Endodermal cell (in vitro differentiated cells): ENCODE measurements at regions not wholly inside any gene's neighbourhood (a gene's known extent, or its start where the extent isn't known, plus 50 kb on each side); places are given as distances from the start of the nearest gene placed in this dataset.

Experiments used
- DNase-seq: peaks from one replicate; pipeline ENCODE4 v3.0.0-alpha.2; 2017
- H3K27ac ChIP-seq: 2 replicates; pipeline ENCODE4 v1.5.1; 2013; ENCODE audit warnings: mild to moderate bottlenecking, low read depth, low read length, moderate library complexity
- H3K27me3 ChIP-seq: 2 replicates; pipeline ENCODE4 v1.6.1; 2013; ENCODE audit warnings: mild to moderate bottlenecking, low read length, moderate library complexity; ENCODE audit not compliant: insufficient read depth, control insufficient read depth, poor library complexity, severe bottlenecking
- H3K36me3 ChIP-seq: 2 replicates; pipeline ENCODE4 v1.7.0; 2013; ENCODE audit warnings: mild to moderate bottlenecking, low read length, moderate library complexity; ENCODE audit not compliant: control insufficient read depth, insufficient read depth
- H3K4me1 ChIP-seq: one replicate; pipeline ENCODE4 v1.7.0; 2013; ENCODE audit warnings: low read length; ENCODE audit not compliant: control insufficient read depth, insufficient read depth
- H3K4me3 ChIP-seq: 2 replicates; pipeline ENCODE4 v1.5.1; 2013; ENCODE audit warnings: mild to moderate bottlenecking, low read length, moderate library complexity
- H3K9ac ChIP-seq: 2 replicates; pipeline ENCODE4 v1.6.1; 2013; ENCODE audit warnings: mild to moderate bottlenecking, low read length, moderate library complexity; ENCODE audit not compliant: poor library complexity, severe bottlenecking; ENCODE audit errors: extremely low read depth
- H3K9me3 ChIP-seq: 2 replicates; pipeline ENCODE4 v1.6.1; 2013; ENCODE audit warnings: mild to moderate bottlenecking, low read length, moderate library complexity; ENCODE audit not compliant: control insufficient read depth
- H3K27ac Mint-ChIP-seq: 2 replicates; pipeline ENCODE4 v1.8.0; 2020; ENCODE audit warnings: mixed read lengths
- H3K27me3 Mint-ChIP-seq: 2 replicates; pipeline ENCODE4 v1.8.0; 2021; ENCODE audit warnings: mild to moderate bottlenecking, mixed read lengths; ENCODE audit not compliant: insufficient read depth
- H3K36me3 Mint-ChIP-seq: 2 replicates; pipeline ENCODE4 v1.8.0; 2020; ENCODE audit warnings: low read depth, mixed read lengths
- H3K4me1 Mint-ChIP-seq: 2 replicates; pipeline ENCODE4 v1.8.0; 2020; ENCODE audit warnings: mixed read lengths
- H3K4me3 Mint-ChIP-seq: 2 replicates; pipeline ENCODE4 v1.8.0; 2020; ENCODE audit warnings: mild to moderate bottlenecking, moderate library complexity, mixed read lengths
- H3K9me3 Mint-ChIP-seq: 2 replicates; pipeline ENCODE4 v1.8.0; 2020; ENCODE audit warnings: mild to moderate bottlenecking, mixed read lengths
- CTCF ChIP-seq: fragments of 200-600 bp; sonication (generic); conservative IDR thresholded peaks from 2 replicates; pipeline ENCODE4 v1.5.0; 2021; ENCODE audit warnings: antibody characterized with exemption, mild to moderate bottlenecking
- WGBS, 2 experiments: methylation state at CpG; one replicate each; pipeline versions ENCODE4 v1.1.5 to v1.1.7; 2013; ENCODE audit warnings: missing lambda C conversion rate in 2 of 2, mixed read lengths in 1 of 2; ENCODE audit not compliant: insufficient coverage in 1 of 2, insufficient read length in 1 of 2; 5-methylcytosine and 5-hydroxymethylcytosine counted together

- H3K4me1 ChIP-seq, result peaks cover 3% of the 10 kb centered on the region
- no peak overlapping the region for H3K27ac ChIP-seq
- Mint-ChIP-seq H3K9me3 (no peaks in the 10 kb centered on the region), H3K27ac (no peak overlapping the region), H3K27me3 (no peaks in the 10 kb centered on the region), H3K36me3 (no peaks in the 10 kb centered on the region), H3K4me3 (no peak overlapping the region), H3K4me1 (no peaks in the 10 kb centered on the region)
- 94 to 100% methylated on average over 2 of the region's 2 CpGs for WGBS, 2 experiments
- H3K36me3 ChIP-seq, result no peaks in the 10 kb centered on the region
- DNase-seq, result no peak
- no peak for TF ChIP-seq CTCF
- no peaks in the 10 kb centered on the region for H3K27me3 ChIP-seq
- H3K9me3 ChIP-seq, result no peaks in the 10 kb centered on the region
- no peak overlapping the region for H3K4me3 ChIP-seq
- H3K9ac ChIP-seq, result no peak overlapping the region
Observed at GRCh38 chr6:15775076-15775634, 112.3 kb upstream of the DTNBP1 start.

DNA sequence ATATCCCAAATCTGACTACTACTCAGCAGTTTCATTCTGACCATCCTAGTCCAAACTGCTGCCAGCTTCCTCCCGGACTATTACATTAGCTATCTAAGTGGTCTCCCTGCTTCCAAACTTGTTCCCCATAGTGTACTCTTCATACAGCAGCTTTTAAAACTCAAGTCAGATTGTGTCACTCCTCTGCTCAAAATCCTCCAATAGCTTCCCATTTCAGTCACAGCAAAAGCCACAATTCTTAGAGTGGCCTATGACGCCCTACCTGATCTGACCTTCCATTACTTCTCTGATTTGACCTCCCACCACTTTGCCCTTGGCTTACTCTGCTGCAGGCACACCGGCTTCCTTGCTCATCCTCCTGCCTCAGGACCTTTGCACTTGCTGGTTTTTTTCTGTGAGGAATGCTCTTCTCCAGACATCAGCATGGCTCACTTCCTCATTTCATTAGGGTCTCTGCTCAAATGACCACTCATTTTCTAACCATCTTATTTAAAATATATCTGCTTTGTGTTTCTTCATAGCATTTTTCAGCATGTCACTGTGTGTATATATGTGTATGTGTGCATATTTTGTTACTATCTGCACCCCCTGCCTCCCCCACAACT lies 111.1 kb upstream of the DTNBP1 start:
- no peak overlapping the region for H3K27ac Mint-ChIP-seq
- WGBS, 2 experiments, result 90 to 97% methylated on average over 3 of the region's 3 CpGs
- no peaks in the 10 kb centered on the region for H3K4me1 Mint-ChIP-seq

GRCh38 chr6:15770347-15771143 lies 107.7 kb upstream of the DTNBP1 start:
- H3K27me3 Mint-ChIP-seq, result no peaks in the 10 kb centered on the region
- no peaks in the 10 kb centered on the region for H3K36me3 Mint-ChIP-seq
- no peak overlapping the region for H3K4me3 Mint-ChIP-seq
- no peak overlapping the region for H3K27ac Mint-ChIP-seq
- Histone ChIP-seq H3K36me3 (no peaks in the 10 kb centered on the region), H3K4me1 (peaks cover 3% of the 10 kb centered on the region), H3K27ac (no peak overlapping the region), H3K9ac (no peak overlapping the region), H3K4me3 (no peak overlapping the region), H3K27me3 (no peaks in the 10 kb centered on the region), H3K9me3 (no peaks in the 10 kb centered on the region)
- 90 to 100% methylated on average over 3 to 4 of the region's 4 CpGs for WGBS, 2 experiments
- H3K9me3 Mint-ChIP-seq, result no peaks in the 10 kb centered on the region
- no peaks in the 10 kb centered on the region for H3K4me1 Mint-ChIP-seq
- TF ChIP-seq CTCF, result peak; percentile 41
- peak; percentile 45 for DNase-seq

More for the DNA sequence above, 111.1 kb upstream of the DTNBP1 start:
- Histone ChIP-seq H3K4me3 (no peak overlapping the region), H3K4me1 (peaks cover 3% of the 10 kb centered on the region), H3K36me3 (no peaks in the 10 kb centered on the region), H3K9ac (no peak overlapping the region), H3K27me3 (no peaks in the 10 kb centered on the region), H3K27ac (no peak overlapping the region), H3K9me3 (no peaks in the 10 kb centered on the region)
- H3K4me3 Mint-ChIP-seq, result no peak overlapping the region
- no peaks in the 10 kb centered on the region for H3K36me3 Mint-ChIP-seq
- TF ChIP-seq CTCF, result no peak
- no peaks in the 10 kb centered on the region for H3K27me3 Mint-ChIP-seq
- DNase-seq, result no peak
- no peaks in the 10 kb centered on the region for H3K9me3 Mint-ChIP-seq
